Breast epithelium (tissue), 4 donors: ENCODE measurements at regions not wholly inside any gene's neighbourhood (a gene's known extent, or its start where the extent isn't known, plus 50 kb on each side); places are given as distances from the start of the nearest gene placed in this dataset.

Source experiments
- DNase-seq, 2 donors: peaks; one replicate each; pipeline ENCODE4 v3.0.0-alpha.2; 2019; ENCODE audit warnings: low spot score in 2 of 2
- H3K27ac ChIP-seq, 2 donors: fragments of 200-600 bp; sonication (generic) in 1 of 2; one replicate each; pipeline ENCODE4 v1.5.1; 2016 to 2019; ENCODE audit warnings: mild to moderate bottlenecking in 1 of 2
- H3K27me3 ChIP-seq, 2 donors: fragments of 200-600 bp; sonication (generic) in 1 of 2; one replicate each; pipeline versions ENCODE4 v1.5.1 to v1.6.0; 2017 to 2019; ENCODE audit warnings: control low read depth in 1 of 2, mild to moderate bottlenecking in 1 of 2
- H3K36me3 ChIP-seq: fragments of 200-600 bp; one replicate; pipeline ENCODE4 v1.5.1; 2019
- H3K4me1 ChIP-seq, 2 donors: fragments of 200-600 bp; sonication (generic); one replicate each; pipeline ENCODE4 v1.5.1; 2016 to 2019; ENCODE audit warnings: control low read depth in 1 of 2
- H3K4me3 ChIP-seq, 3 donors: fragments of 200-600 bp; sonication (generic); 1 replicate in 2 of 3; 2 replicates in 1 of 3; pipeline ENCODE4 v1.5.1; 2016 to 2019; ENCODE audit warnings: mild to moderate bottlenecking in 3 of 3, moderate library complexity in 2 of 3
- H3K9me3 ChIP-seq, 2 donors: fragments of 200-600 bp; sonication (generic) in 1 of 2; one replicate each; pipeline ENCODE4 v1.5.1; 2016 to 2019; ENCODE audit warnings: control low read depth in 1 of 2
- CTCF ChIP-seq, 3 donors: fragments of 450-650 bp; IDR thresholded peaks; one replicate each; pipeline ENCODE4 v1.5.1; 2016 to 2017; ENCODE audit warnings: antibody characterized with exemption in 3 of 3, mild to moderate bottlenecking in 3 of 3, moderate library complexity in 3 of 3
- POLR2A ChIP-seq: fragments of 450-650 bp; IDR thresholded peaks from one replicate; pipeline ENCODE4 v1.6.1; 2016; ENCODE audit warnings: antibody characterized with exemption, mild to moderate bottlenecking, moderate library complexity
- POLR2AphosphoS5 ChIP-seq, 3 donors: sonication (generic); formaldehyde crosslinking; IDR thresholded peaks; one replicate each; pipeline ENCODE4 v1.6.1; 2017; ENCODE audit warnings: antibody characterized with exemption in 3 of 3
- intact Hi-C: fragments of 100-400 bp; cut with DNase I; formaldehyde crosslinking; loops from one replicate; pipeline ENCODE4 v1.15.1; 2023; ENCODE audit warnings: low total_unique reads

DNA sequence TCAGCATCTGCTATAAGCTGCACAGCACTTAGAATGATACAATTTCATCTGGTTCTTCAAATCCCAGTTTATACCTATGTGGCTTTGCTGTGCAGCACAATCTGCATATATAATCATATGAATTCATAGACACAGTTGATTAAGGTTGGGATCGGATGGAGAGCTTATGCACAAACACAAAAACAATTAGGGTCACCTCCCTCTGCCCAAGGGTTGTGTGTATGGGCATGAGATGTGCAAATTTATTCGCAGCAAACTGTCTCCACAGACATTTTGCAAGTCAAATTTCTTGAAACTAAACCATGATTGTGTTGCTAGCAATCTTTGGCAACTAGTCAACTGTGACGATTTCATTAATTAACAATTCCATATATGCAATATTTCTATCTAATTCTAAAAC lies 955.7 kb downstream of the SORCS3 start:
- H3K4me1 ChIP-seq: no peaks in the 10 kb centered on the region
- TF ChIP-seq POLR2AphosphoS5 (IDR thresholded peaks at IDR 0.05) (no peak), CTCF (IDR thresholded peaks at IDR 0.05) (no peak), POLR2A (no peak)
- no peaks in the 10 kb centered on the region for H3K9me3 ChIP-seq
- no peak overlapping the region for H3K4me3 ChIP-seq
- intact Hi-C loops: no loop called here
- H3K27me3 ChIP-seq: no peaks in the 10 kb centered on the region
- no peaks in the 10 kb centered on the region for H3K36me3 ChIP-seq
- no peak for DNase-seq
- H3K27ac ChIP-seq: no peak overlapping the region

GRCh38 chr10:105594296-105594695 lies 953.2 kb downstream of the SORCS3 start:
- H3K4me3 ChIP-seq: no peak overlapping the region
- H3K27me3 ChIP-seq: no peaks in the 10 kb centered on the region
- H3K36me3 ChIP-seq: no peaks in the 10 kb centered on the region
- TF ChIP-seq POLR2A (no peak), POLR2AphosphoS5 (IDR thresholded peaks at IDR 0.05) (no peak), CTCF (IDR thresholded peaks at IDR 0.05) (no peak)
- no peaks in the 10 kb centered on the region for H3K4me1 ChIP-seq
- H3K9me3 ChIP-seq: no peaks in the 10 kb centered on the region
- no peak for DNase-seq
- no peak overlapping the region for H3K27ac ChIP-seq
- intact Hi-C loops: no loop called here

DNA sequence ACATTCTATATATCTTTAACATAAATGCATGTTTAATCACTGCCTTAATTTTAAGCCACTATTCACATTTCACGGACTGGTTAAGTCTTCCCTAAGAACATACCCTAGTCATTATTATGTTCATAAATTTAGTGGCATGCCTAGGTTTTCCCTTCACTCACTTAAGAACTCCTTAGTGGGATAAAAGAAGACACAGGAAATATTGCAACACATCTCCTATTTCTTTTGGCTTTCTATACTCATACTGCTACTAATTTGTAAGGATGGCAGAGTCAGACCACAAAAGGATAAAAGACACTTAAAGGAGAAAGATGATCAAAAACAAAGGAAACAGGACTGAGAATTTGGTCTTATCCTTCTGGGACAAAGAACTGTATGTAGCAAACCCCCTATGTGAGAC lies 951.4 kb downstream of the SORCS3 start:
- Histone ChIP-seq H3K9me3 (no peaks in the 10 kb centered on the region), H3K27ac (no peak overlapping the region), H3K4me3 (no peak overlapping the region), H3K27me3 (no peaks in the 10 kb centered on the region), H3K4me1 (no peaks in the 10 kb centered on the region), H3K36me3 (no peaks in the 10 kb centered on the region)
- no peak for TF ChIP-seq CTCF (IDR thresholded peaks at IDR 0.05)
- intact Hi-C loops: no loop called here
- no peak for DNase-seq

DNA sequence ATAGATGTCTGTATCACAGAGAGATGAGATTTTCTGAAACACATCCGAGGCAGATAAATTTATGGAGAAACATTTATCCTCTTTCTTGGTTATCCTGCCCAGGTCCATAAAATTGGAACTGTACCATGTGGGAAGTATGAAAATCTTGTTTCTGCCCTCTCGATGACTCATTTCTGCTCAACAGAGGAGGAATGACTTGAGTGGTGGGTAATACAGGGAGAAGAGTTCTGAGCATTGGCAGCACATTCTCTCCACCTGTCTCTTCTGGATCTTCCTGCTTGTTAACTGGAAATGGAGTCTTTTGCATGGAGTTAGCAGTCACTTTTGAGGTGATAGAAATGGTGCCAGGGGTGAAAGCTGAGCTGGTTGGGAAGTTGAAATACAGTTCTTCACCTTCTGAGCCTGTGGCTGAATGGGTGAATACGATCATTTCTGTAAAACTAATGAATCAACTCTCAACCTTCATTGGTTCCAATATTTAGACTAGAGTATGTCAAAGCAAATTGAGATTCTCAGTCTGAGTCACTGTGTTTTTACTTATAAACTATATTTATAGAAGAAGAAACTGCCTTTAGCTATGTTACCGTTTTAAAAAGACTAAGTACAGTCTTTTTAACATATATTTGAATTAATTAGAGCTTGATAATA lies 945.5 kb downstream of the SORCS3 start:
- Histone ChIP-seq H3K27me3 (no peaks in the 10 kb centered on the region), H3K4me3 (no peak overlapping the region), H3K36me3 (no peaks in the 10 kb centered on the region), H3K9me3 (no peaks in the 10 kb centered on the region), H3K4me1 (no peaks in the 10 kb centered on the region), H3K27ac (no peak overlapping the region)
- no peak for DNase-seq
- intact Hi-C loops: no loop called here
- TF ChIP-seq CTCF (IDR thresholded peaks at IDR 0.05) (no peak), POLR2AphosphoS5 (IDR thresholded peaks at IDR 0.05) (no peak), POLR2A (no peak)

GRCh38 chr10:105585753-105586152 lies 944.7 kb downstream of the SORCS3 start:
- no peaks in the 10 kb centered on the region for H3K4me1 ChIP-seq
- H3K4me3 ChIP-seq: no peak overlapping the region
- no peaks in the 10 kb centered on the region for H3K36me3 ChIP-seq
- H3K27me3 ChIP-seq: no peaks in the 10 kb centered on the region
- no peak overlapping the region for H3K27ac ChIP-seq
- intact Hi-C loops: no loop called here
- DNase-seq: no peak
- no peaks in the 10 kb centered on the region for H3K9me3 ChIP-seq
- no peak for TF ChIP-seq POLR2AphosphoS5 (IDR thresholded peaks at IDR 0.05)
- TF ChIP-seq POLR2A: no peak

DNA sequence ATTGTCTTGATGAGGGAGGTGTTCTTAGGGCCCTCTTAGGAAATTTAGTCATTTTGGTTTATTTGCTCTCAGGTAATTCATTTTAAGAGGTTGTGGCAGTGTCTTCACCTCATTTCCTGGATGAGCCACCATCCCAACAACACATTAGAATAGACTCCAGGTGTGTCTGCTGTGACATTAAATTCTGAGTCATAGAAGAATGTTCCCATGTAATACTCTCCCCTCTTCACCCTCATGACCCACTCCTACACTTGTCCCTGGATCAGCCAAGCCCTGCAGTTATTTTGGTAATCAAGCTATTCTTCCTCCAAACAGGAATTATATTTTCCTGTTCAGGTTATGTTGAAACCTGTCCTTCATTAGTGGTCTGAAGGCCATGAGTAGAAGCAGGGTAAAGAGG lies 944.1 kb downstream of the SORCS3 start:
- no peaks in the 10 kb centered on the region for H3K36me3 ChIP-seq
- no peaks in the 10 kb centered on the region for H3K27me3 ChIP-seq
- no peaks in the 10 kb centered on the region for H3K4me1 ChIP-seq
- intact Hi-C loops: no loop called here
- H3K27ac ChIP-seq: no peak overlapping the region
- H3K4me3 ChIP-seq: no peak overlapping the region
- no peak for DNase-seq
- no peaks in the 10 kb centered on the region for H3K9me3 ChIP-seq
- no peak for TF ChIP-seq CTCF (IDR thresholded peaks at IDR 0.05)
- TF ChIP-seq POLR2A: no peak
- TF ChIP-seq POLR2AphosphoS5 (IDR thresholded peaks at IDR 0.05): no peak
